ENCODE measurements at regions not wholly inside any gene's neighbourhood (a gene's known extent, or its start where the extent isn't known, plus 50 kb on each side); places are given as distances from the start of the nearest gene placed in this dataset.

DNA sequence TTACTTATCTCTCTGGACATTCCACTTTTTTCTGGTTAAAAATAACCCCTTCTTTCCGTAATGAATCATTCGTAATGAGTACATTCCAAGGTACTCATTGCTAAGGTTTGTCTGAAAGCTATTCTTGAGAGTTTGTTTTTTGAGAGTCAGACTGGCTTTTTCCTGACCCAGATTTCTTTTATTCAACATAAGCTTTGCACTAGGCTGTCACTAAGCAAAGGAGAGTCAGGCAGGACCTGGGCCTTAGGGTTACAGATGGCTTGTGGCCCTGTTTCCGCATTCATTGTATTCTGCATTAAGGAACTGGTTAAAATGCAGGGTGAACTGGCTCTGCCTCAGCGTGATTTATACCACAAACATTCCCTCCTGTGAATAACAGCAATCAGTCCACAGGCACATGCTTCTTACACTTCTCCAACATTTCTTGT is 84.1 kb downstream of the POM121L12 start:
- TF ChIP-seq, protein P1, sequence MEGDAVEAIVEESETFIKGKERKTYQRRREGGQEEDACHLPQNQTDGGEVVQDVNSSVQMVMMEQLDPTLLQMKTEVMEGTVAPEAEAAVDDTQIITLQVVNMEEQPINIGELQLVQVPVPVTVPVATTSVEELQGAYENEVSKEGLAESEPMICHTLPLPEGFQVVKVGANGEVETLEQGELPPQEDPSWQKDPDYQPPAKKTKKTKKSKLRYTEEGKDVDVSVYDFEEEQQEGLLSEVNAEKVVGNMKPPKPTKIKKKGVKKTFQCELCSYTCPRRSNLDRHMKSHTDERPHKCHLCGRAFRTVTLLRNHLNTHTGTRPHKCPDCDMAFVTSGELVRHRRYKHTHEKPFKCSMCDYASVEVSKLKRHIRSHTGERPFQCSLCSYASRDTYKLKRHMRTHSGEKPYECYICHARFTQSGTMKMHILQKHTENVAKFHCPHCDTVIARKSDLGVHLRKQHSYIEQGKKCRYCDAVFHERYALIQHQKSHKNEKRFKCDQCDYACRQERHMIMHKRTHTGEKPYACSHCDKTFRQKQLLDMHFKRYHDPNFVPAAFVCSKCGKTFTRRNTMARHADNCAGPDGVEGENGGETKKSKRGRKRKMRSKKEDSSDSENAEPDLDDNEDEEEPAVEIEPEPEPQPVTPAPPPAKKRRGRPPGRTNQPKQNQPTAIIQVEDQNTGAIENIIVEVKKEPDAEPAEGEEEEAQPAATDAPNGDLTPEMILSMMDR (IDR thresholded peaks at IDR 0.05), result no peak
- no peak for TF ChIP-seq POLR2A (IDR thresholded peaks at IDR 0.05)
